22Rv1 (cell line): ENCODE measurements at regions not wholly inside any gene's neighbourhood (a gene's known extent, or its start where the extent isn't known, plus 50 kb on each side); places are given as distances from the start of the nearest gene placed in this dataset.

ENCODE experiments used
- H3K27ac ChIP-seq: fragments of 450-650 bp; 2 replicates; pipeline ENCODE4 v1.5.1; 2017
- ZFX ChIP-seq: fragments of 450-650 bp; IDR thresholded peaks from 2 replicates; pipeline ENCODE4 v1.6.1; 2017; ENCODE audit warnings: antibody characterized with exemption, borderline replicate concordance
- TF ChIP-seq, protein P1 (sequence below): fragments of 450-650 bp; IDR thresholded peaks from 2 replicates; pipeline ENCODE4 v1.5.1; 2017; ENCODE audit warnings: mild to moderate bottlenecking

DNA sequence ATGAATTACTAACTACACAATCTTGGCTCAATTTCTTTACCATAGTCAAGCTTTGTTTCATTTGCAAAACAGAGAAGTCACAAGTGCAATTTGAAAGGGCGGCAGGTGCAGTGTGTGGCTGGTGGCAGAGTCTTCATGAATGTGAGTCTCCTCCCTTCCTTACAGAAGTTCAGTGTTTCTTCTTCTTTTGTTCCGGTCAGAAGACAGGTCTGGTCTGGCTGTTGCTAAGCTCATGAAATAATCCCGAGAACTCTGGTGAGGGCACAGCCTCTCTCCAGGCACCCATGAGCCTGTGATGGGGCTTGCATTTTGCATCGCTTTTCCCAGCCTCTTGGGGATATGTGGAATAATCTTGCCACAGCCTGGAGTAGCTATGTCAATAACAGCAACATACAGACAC lies 824.8 kb upstream of the SALL3 start:
- TF ChIP-seq, protein P1, sequence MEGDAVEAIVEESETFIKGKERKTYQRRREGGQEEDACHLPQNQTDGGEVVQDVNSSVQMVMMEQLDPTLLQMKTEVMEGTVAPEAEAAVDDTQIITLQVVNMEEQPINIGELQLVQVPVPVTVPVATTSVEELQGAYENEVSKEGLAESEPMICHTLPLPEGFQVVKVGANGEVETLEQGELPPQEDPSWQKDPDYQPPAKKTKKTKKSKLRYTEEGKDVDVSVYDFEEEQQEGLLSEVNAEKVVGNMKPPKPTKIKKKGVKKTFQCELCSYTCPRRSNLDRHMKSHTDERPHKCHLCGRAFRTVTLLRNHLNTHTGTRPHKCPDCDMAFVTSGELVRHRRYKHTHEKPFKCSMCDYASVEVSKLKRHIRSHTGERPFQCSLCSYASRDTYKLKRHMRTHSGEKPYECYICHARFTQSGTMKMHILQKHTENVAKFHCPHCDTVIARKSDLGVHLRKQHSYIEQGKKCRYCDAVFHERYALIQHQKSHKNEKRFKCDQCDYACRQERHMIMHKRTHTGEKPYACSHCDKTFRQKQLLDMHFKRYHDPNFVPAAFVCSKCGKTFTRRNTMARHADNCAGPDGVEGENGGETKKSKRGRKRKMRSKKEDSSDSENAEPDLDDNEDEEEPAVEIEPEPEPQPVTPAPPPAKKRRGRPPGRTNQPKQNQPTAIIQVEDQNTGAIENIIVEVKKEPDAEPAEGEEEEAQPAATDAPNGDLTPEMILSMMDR = no peak
- no peak for TF ChIP-seq ZFX
- H3K27ac ChIP-seq = no peak overlapping the region

DNA sequence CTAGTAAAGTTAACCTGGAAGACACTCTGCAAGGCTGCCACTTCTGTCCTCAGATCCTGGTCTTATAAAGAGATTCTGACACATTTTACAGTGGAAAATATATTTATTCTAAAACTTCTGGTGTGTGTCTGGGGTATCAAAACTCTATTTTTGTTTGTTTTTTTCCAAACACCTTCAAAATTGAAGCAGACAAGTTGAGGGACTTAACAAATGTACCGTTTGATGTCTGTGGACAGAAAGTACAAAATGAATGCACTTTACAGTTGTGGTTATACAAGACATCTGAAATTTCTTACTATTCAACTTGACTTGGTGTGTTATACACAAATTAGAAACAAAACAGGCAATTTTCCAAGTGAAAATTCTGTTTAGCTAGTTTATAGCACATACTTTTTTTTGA lies 823.2 kb upstream of the SALL3 start:
- no peak for TF ChIP-seq ZFX
- TF ChIP-seq, protein P1 = no peak

DNA sequence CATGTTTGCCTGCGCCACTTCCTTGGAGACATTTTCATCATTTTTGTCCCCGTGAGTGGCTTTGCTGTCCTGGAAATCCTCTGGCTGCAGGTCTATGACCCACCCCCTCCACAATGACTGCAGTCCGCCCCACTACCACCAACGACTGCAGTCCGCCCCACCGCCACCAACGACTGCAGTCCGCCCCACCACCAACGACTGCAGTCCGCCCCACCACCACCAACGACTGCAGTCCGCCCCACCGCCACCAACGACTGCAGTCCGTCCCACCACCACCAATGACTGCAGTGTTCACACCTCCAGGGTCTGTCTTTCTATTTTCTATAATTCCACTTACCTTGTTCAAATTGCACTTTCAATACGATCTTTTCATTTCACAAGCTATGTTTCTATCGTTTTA lies 820.7 kb upstream of the SALL3 start:
- TF ChIP-seq, protein P1 = no peak
- no peak for TF ChIP-seq ZFX
- no peak overlapping the region for H3K27ac ChIP-seq

More for the DNA sequence above, 823.2 kb upstream of the SALL3 start:
- no peak overlapping the region for H3K27ac ChIP-seq

DNA sequence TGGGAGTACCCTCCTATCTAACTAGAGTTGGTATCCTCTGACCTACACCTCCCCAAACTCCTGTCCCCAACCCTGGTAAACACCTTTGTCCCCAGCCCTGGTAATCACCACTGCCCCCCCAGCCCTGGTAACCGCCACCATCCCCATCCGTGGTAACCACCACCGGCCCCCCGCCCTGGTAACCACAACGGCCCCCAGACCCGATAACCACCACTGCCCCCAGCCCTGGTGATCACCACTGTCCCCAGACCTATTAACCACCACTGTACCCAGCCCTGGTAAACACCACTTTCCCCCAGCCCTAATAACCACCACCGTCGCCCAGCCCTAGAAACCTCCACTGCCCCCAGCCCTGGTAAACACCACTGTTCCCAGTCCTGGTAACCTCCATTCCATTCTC lies 820.2 kb upstream of the SALL3 start:
- H3K27ac ChIP-seq = no peak overlapping the region
- no peak for TF ChIP-seq ZFX
- TF ChIP-seq, protein P1 = no peak

DNA sequence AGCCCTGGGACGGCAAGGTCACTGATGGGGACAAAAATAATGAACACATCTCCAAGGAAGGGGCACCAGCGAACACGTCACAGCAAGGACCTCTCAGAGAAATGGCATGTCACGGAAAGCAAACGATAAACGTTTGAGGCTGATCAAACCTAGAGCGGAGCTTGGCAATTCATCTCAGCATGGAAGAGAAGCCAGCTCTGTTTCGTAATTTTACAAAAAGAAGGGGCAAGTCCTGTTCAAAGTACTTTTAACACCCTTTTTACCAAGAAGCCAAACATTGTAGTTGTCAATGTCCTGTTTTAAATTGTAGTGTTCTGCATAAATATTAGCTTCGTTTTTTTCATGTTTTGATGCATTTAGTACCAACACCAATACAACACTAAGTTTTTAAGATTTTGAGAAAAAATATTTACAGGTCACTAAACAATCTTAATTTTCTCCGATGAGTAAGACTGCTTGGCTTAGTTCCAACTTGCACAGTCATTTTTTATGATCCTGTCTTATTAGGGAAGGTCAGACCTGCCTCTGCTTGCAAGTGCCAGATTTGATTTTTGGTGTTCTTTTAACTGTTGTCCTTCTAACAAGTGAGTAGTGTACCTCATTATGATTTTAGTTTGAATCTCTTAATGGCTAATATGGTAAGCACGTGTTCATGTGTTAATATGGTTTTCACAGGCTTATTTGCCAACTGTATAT lies 818.5 kb upstream of the SALL3 start:
- H3K27ac ChIP-seq = no peak overlapping the region

DNA sequence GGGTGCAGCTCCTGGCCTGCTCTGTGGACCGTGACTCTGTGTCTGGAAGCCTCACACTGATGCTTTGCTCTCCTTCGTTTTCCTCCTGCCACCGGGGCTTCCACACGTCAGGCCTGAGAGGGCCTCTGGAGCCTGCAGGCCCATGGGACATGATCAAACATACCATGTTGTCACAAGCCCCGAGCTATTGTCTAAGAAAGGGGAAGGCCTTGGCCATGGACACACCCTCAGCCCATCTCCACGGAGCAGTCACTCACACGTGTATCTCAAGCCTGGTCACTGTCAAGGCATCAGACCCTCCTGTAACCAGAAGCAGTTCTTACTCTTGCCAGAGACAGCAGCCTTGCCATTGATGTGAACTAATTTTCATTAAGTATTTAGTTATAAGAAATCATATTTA lies 814.1 kb upstream of the SALL3 start:
- TF ChIP-seq, protein P1 = no peak
- no peak for TF ChIP-seq ZFX
- H3K27ac ChIP-seq = no peak overlapping the region

More for the DNA sequence above, 818.5 kb upstream of the SALL3 start:
- TF ChIP-seq ZFX = no peak
- TF ChIP-seq, protein P1 = no peak

DNA sequence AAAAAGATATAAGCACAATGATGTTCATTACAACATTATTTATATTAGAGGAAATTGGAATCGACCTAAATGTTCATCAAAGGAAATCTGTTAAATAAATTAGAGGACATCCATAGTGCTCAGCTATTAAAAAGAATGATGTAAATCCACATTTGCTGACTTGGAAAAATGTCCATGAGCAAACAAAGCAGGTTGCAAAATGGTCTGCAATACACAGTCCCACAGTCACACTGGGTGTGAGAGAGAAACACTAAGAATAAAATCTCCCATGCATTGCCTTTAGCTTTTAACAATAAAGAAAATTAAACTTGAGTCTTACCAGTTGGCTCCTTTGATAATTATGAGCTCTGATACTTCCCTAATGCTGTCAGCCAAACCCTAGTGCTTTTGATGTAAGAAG lies 811.1 kb upstream of the SALL3 start:
- TF ChIP-seq, protein P1 = no peak
- no peak for TF ChIP-seq ZFX
- H3K27ac ChIP-seq = no peak overlapping the region
